Tibial nerve (tissue), 4 donors: ENCODE measurements at regions not wholly inside any gene's neighbourhood (a gene's known extent, or its start where the extent isn't known, plus 50 kb on each side); places are given as distances from the start of the nearest gene placed in this dataset. TPM values are rescaled to one million over a fixed set of nuclear protein-coding genes. Genes with fewer than 3 reads are reported as not detected.

Source experiments
- DNase-seq, 2 donors: peaks; one replicate each; pipeline ENCODE4 v3.0.0-alpha.2; 2019; ENCODE audit warnings: low spot score in 2 of 2
- H3K27ac ChIP-seq, 4 donors: fragments of 200-600 bp; sonication (generic) in 3 of 4; one replicate each; pipeline ENCODE4 v1.5.1; 2017 to 2019; ENCODE audit warnings: mild to moderate bottlenecking in 1 of 4
- H3K27me3 ChIP-seq, 2 donors: fragments of 200-600 bp; sonication (generic) in 1 of 2; one replicate each; pipeline versions ENCODE4 v1.5.1 to v1.6.0; 2017 to 2019
- H3K36me3 ChIP-seq, 3 donors: fragments of 200-600 bp; sonication (generic); one replicate each; pipeline ENCODE4 v1.5.1; 2018 to 2019
- H3K4me1 ChIP-seq, 4 donors: fragments of 200-600 bp; sonication (generic) in 3 of 4; one replicate each; pipeline ENCODE4 v1.5.1; 2017 to 2019
- H3K4me3 ChIP-seq, 4 donors: fragments of 200-600 bp; sonication (generic) in 3 of 4; one replicate each; pipeline ENCODE4 v1.5.1; 2017 to 2019; ENCODE audit warnings: mild to moderate bottlenecking in 1 of 4, moderate library complexity in 1 of 4
- H3K9me3 ChIP-seq, 4 donors: fragments of 200-600 bp; sonication (generic) in 3 of 4; one replicate each; pipeline ENCODE4 v1.5.1; 2017 to 2019
- EP300 ChIP-seq, 2 donors: sonication (generic); formaldehyde crosslinking; IDR thresholded peaks; one replicate each; pipeline ENCODE4 v1.6.1; 2017; ENCODE audit warnings: antibody characterized with exemption in 2 of 2, mild to moderate bottlenecking in 1 of 2
- POLR2A ChIP-seq, 2 donors: fragments of 450-650 bp; IDR thresholded peaks; one replicate each; pipeline ENCODE4 v1.6.1; 2017; ENCODE audit warnings: antibody characterized with exemption in 2 of 2, mild to moderate bottlenecking in 2 of 2, moderate library complexity in 2 of 2
- whole genome bisulfite sequencing, 2 donors: methylation state at CpG; one replicate each; pipeline ENCODE4 v1.1.5; 2018; 5-methylcytosine and 5-hydroxymethylcytosine counted together
- small RNA-seq: library from RNA; depleted of rRNA; stranded (forward); fragments of <200 nt; gene quantifications from one replicate; pipeline ENCODE3, GENCODE V24; 2016
- TF ChIP-seq, protein P1 (sequence below), 5 experiments: fragments of 200-600 bp in 3 of 5; fragments of 450-650 bp in 2 of 5; sonication (generic) in 3 of 5; IDR thresholded peaks; one replicate each; pipeline ENCODE4 v1.5.1; 2016 to 2019; ENCODE audit warnings: antibody characterized with exemption in 5 of 5, mild to moderate bottlenecking in 3 of 5, moderate library complexity in 2 of 5

DNA sequence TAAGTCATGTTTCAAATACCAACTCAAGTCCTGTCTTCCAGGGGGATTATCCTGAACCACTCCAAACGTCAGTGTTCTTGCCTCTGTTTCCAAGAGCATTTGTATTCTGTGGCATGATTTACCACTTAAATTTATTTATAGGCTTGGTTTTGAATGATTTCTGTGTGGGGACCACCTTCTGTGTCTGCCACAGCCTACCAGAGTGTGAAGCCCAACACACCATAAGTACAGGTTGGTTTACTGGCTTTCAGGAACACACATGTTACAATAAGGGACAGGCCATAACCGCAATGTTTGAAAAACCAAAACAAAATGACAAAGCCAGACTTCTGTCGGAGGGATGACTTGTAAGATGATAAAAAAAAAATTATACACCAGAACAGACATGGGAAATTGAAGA lies 56.5 kb upstream of the MAP3K7 start:
- Histone ChIP-seq H3K9me3 (no peaks in the 10 kb centered on the region), H3K27me3 (no peaks in the 10 kb centered on the region), H3K4me1 (no peaks in the 10 kb centered on the region), H3K36me3 (no peaks in the 10 kb centered on the region), H3K27ac (no peak overlapping the region), H3K4me3 (no peak overlapping the region)
- no peak for DNase-seq
- TF ChIP-seq, protein P1, sequence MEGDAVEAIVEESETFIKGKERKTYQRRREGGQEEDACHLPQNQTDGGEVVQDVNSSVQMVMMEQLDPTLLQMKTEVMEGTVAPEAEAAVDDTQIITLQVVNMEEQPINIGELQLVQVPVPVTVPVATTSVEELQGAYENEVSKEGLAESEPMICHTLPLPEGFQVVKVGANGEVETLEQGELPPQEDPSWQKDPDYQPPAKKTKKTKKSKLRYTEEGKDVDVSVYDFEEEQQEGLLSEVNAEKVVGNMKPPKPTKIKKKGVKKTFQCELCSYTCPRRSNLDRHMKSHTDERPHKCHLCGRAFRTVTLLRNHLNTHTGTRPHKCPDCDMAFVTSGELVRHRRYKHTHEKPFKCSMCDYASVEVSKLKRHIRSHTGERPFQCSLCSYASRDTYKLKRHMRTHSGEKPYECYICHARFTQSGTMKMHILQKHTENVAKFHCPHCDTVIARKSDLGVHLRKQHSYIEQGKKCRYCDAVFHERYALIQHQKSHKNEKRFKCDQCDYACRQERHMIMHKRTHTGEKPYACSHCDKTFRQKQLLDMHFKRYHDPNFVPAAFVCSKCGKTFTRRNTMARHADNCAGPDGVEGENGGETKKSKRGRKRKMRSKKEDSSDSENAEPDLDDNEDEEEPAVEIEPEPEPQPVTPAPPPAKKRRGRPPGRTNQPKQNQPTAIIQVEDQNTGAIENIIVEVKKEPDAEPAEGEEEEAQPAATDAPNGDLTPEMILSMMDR (IDR thresholded peaks at IDR 0.05) = no peak
- no peak for TF ChIP-seq POLR2A (IDR thresholded peaks at IDR 0.05)
- no peak for TF ChIP-seq EP300 (IDR thresholded peaks at IDR 0.05)
- WGBS, 2 donors = 15 to 31% methylated on average over 3 of the region's 3 CpGs

DNA sequence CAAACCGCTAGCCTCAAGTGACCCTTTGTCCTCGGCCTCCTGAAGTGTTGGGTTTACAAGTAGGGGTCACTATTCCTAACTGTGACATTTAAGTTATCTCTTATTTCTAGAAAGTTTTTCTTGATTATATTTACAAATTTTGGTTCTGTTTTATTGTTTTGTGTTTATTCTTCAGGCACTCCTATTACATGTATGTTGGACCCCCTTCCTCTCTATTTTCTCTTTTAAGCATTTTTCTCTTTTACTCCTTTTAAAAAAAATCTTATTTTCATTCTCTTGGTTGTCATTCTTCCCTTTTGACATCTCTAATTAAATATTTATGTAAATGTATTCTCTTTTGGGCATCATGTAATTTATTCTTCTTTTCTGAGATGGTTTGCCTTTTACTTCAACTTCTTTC lies 50.4 kb upstream of the MAP3K7 start:
- TF ChIP-seq POLR2A (IDR thresholded peaks at IDR 0.05) = no peak
- TF ChIP-seq, protein P1 (IDR thresholded peaks at IDR 0.05) = no peak
- TF ChIP-seq EP300 (IDR thresholded peaks at IDR 0.05) = no peak
- DNase-seq = no peak
- H3K4me1 ChIP-seq = no peaks in the 10 kb centered on the region
- no peaks in the 10 kb centered on the region for H3K36me3 ChIP-seq
- 95 to 100% methylated on average over 2 of the region's 2 CpGs for WGBS, 2 donors
- no peak overlapping the region for H3K4me3 ChIP-seq
- H3K27me3 ChIP-seq = no peaks in the 10 kb centered on the region
- H3K27ac ChIP-seq = no peak overlapping the region
- peaks cover 0 to 16% (median 2%) of the 10 kb centered on the region in 4 donors for H3K9me3 ChIP-seq

Small RNAs in the stretch of these regions (small RNA-seq; reads per million reads assigned to genes)
- gene MIR4643 (not detected), gene MTATP6P25 (not detected), gene MTCO1P56 (not detected), gene MTND4LP19 (not detected), gene RF00012 (not detected), gene RN7SL415P (not detected)
